Heart left ventricle (tissue), 13 donors: ENCODE measurements at regions not wholly inside any gene's neighbourhood (a gene's known extent, or its start where the extent isn't known, plus 50 kb on each side); places are given as distances from the start of the nearest gene placed in this dataset.

ENCODE experiments used
- POLR2A ChIP-seq, 2 donors: fragments of 450-650 bp; IDR thresholded peaks; one replicate each; pipeline ENCODE4 v1.6.1; 2017; ENCODE audit warnings: antibody characterized with exemption in 2 of 2, mild to moderate bottlenecking in 2 of 2, moderate library complexity in 2 of 2
- TF ChIP-seq, protein P1 (sequence below), 12 donors: fragments of 200-600 bp; sonication (generic) in 4 of 12; IDR thresholded peaks; one replicate each; pipeline versions ENCODE4 v1.5.0 to v1.8.0; 2018 to 2022; ENCODE audit warnings: antibody characterized with exemption in 12 of 12, mild to moderate bottlenecking in 5 of 12
- donor health status: ischemic (EF 13 %, LVEDD 7.1; RV severe dilation, severe dysfunction).
- donor health status: DM: no; HTN: yes; CAD: no.
- donor health status: DM: no; HTN: no; CAD: no.
- donor health status: ischemic (EF 25% LVEDD 6.9; RV normal size, moderate dysfunction).
- donor health status: ischemic (EF 25% LVEDD 5.7; RV mildly dilated, moderate dysfunction).
- donor health status: ischemic (EF 35%, LVEDD 5.7; RV mildly dilated, moderate dysfunction).
- donor health status: nonischemic (EF 11% LVEDD 7.7; RV severe dilation, severe dysfunction).
- donor health status: DM: yes; HTN: yes; CAD: no.
- donor health status: PGD.
- donor health status: ischemic (EF 29% LVEDD 5.4; RV normal size, mild dysfunction).
- donor health status: nonischemic (EF 23%, LVEDD 6.1; RV moderate dilation, normal function).

GRCh38 chr13:73138638-73139491 is 80.1 kb downstream of the KLF5 start:
- TF ChIP-seq, protein P1, sequence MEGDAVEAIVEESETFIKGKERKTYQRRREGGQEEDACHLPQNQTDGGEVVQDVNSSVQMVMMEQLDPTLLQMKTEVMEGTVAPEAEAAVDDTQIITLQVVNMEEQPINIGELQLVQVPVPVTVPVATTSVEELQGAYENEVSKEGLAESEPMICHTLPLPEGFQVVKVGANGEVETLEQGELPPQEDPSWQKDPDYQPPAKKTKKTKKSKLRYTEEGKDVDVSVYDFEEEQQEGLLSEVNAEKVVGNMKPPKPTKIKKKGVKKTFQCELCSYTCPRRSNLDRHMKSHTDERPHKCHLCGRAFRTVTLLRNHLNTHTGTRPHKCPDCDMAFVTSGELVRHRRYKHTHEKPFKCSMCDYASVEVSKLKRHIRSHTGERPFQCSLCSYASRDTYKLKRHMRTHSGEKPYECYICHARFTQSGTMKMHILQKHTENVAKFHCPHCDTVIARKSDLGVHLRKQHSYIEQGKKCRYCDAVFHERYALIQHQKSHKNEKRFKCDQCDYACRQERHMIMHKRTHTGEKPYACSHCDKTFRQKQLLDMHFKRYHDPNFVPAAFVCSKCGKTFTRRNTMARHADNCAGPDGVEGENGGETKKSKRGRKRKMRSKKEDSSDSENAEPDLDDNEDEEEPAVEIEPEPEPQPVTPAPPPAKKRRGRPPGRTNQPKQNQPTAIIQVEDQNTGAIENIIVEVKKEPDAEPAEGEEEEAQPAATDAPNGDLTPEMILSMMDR (IDR thresholded peaks at IDR 0.05), result no peak
- TF ChIP-seq POLR2A (IDR thresholded peaks at IDR 0.05), result no peak
